Muscle layer of colon (tissue), 2 donors: ENCODE measurements at regions not wholly inside any gene's neighbourhood (a gene's known extent, or its start where the extent isn't known, plus 50 kb on each side); places are given as distances from the start of the nearest gene placed in this dataset.
"Not testable (repeated sequence)": the region's sequence is repeated elsewhere in the genome, so short reads cannot be mapped to it uniquely, and the experiment has no call there.

Experiments used
- H3K27ac ChIP-seq: one replicate; pipeline ENCODE4 v1.7.0; 2013; ENCODE audit warnings: low read depth, mild to moderate bottlenecking, low read length, moderate library complexity
- H3K27me3 ChIP-seq, 2 donors: one replicate each; pipeline ENCODE4 v1.7.0; 2013; ENCODE audit warnings: low read length in 2 of 2, mild to moderate bottlenecking in 2 of 2; ENCODE audit not compliant: insufficient read depth in 2 of 2, control insufficient read depth in 1 of 2
- H3K36me3 ChIP-seq: one replicate; pipeline ENCODE4 v1.7.0; 2013; ENCODE audit warnings: mild to moderate bottlenecking, low read length; ENCODE audit not compliant: insufficient read depth
- H3K4me1 ChIP-seq: one replicate; pipeline ENCODE4 v1.7.0; 2013; ENCODE audit warnings: mild to moderate bottlenecking, low read length; ENCODE audit not compliant: insufficient read depth
- H3K4me3 ChIP-seq, 2 donors: one replicate each; pipeline ENCODE4 v1.7.0; 2013; ENCODE audit warnings: low read length in 2 of 2, low read depth in 1 of 2, mild to moderate bottlenecking in 1 of 2, moderate library complexity in 1 of 2
- H3K9ac ChIP-seq: one replicate; pipeline ENCODE4 v1.7.0; 2013; ENCODE audit warnings: low read length
- H3K9me3 ChIP-seq: one replicate; pipeline ENCODE4 v1.7.0; 2013; ENCODE audit warnings: mild to moderate bottlenecking, low read length
- donor health status: abdominal sarcoma.
- donor health status: Adenocarcinoma of cecum.

DNA sequence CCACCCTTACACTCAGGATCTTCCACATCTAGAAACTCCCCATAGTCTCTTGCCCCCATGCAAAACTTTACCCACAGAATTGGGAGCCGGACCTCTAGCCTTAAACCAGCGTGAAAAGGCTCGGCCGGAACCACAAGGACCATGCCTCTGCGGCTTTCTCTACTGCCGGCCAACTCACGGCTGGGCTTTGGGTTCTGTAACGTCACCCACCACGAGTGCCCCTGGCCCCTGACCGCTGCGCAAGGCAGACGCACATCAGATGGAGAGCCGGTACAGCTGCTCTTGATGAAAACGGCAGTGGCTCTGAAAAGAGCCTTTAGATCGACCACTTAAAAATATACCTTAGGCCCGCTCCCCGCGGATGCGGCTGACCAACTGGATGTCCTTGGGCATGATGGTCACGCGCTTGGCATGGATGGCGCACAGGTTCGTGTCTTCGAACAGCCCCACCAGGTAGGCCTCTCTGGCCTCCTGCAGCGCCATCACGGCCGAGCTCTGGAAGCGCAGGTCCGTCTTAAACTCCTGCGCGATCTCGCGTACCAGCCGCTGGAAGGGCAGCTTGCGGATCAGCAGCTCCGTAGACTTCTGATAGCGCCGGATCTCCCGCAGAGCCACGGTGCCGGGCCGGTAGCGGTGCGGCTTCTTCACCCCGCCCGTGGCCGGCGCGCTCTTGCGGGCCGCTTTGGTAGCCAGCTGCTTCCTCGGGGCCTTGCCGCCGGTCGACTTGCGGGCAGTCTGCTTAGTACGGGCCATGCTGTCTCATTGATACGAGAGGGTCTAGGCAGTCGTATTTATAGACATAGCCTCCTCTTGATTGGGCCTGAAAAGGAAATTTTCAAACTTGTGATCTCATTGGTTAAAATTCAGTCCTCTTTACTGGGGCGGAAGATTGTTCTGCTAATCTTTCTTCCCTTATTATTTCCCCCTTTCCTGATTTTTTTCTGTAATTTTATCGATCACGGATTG lies 66.3 kb downstream of the FAM72C start:
- not testable (repeated sequence) for H3K4me1 ChIP-seq, H3K9ac ChIP-seq, H3K9me3 ChIP-seq, H3K36me3 ChIP-seq, H3K4me3 ChIP-seq, H3K27me3 ChIP-seq
- H3K27ac ChIP-seq: peak overlapping the region; percentile 13

GRCh38 chr1:143904622-143904979 lies 67.2 kb downstream of the FAM72C start:
- H3K4me1 ChIP-seq, H3K9me3 ChIP-seq, H3K9ac ChIP-seq, H3K27ac ChIP-seq, H3K36me3 ChIP-seq, H3K27me3 ChIP-seq: not testable (repeated sequence)
- peak overlapping the region in 1 of 2 donors; percentile 23 for H3K4me3 ChIP-seq

DNA sequence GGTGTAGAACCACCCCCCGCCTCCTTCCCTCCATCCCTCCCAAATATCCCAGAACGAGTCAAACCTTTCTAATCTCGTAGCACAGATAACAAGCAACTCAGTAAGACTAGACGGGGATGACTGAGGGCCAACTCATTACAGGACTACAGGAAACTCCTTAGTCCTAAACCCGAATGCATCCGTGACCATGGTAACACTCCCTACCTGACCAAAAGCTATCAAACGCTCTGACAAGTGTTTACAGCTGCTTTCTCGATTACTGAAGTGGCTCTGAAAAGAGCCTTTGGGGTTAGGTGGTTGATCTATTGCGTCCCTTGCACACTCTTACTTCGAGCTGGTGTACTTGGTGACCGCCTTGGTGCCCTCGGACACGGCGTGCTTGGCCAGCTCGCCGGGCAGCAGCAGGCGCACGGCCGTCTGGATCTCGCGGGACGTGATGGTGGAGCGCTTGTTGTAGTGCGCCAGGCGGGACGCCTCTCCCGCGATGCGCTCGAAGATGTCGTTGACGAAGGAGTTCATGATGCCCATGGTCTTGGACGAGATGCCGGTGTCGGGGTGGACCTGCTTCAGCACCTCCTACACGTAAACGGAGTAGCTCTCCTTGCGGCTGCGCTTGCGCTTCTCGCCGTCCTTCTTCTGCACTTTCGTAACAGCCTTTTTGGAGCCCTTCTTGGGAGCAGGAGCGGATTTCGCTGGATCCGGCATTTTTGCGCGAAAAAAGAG lies 67.7 kb downstream of the FAM72C start:
- H3K4me3 ChIP-seq: peak overlapping the region in 1 of 2 donors; percentile 23
- H3K27me3 ChIP-seq, H3K9me3 ChIP-seq, H3K27ac ChIP-seq, H3K36me3 ChIP-seq, H3K9ac ChIP-seq, H3K4me1 ChIP-seq: not testable (repeated sequence)

- H3K27ac ChIP-seq, H3K27me3 ChIP-seq, H3K9me3 ChIP-seq, H3K4me3 ChIP-seq, H3K36me3 ChIP-seq, H3K4me1 ChIP-seq, H3K9ac ChIP-seq: not testable (repeated sequence)
Observed at GRCh38 chr1:143896377-143896776, 75.4 kb downstream of the FAM72C start.

DNA sequence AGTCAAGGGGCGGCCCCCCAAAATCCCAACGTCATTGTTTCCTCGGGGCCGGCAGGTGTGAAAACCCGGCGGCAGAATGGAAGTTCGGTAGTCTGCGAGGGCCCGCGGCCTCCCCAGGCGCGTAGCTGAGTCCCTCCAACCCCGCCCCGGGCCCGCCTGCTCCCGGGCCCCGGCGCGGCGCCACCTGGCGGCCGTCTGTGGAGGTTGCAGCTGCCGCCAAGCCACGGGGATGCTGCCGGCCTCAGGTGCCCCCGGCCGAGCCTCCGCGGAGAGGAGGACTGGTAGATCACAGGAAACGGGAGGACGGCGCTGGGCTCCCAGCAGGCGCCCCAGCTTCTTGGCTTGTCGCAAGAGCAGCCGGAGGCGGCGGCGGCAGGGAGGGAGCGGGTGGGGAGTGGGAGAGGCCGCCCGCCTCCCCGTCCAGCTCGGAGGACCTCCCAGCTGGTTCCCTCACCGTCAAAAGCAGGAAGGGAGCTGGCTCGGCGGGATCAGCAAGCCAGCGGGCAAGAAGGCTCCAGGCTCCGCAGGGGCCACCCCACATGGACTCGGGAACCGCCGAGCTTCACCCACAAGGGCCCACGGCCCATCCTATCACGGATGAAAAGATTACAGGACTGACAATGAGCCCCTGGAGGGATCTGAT lies 86.7 kb downstream of the FAM72C start:
- not testable (repeated sequence) for H3K36me3 ChIP-seq, H3K27ac ChIP-seq, H3K4me3 ChIP-seq, H3K27me3 ChIP-seq, H3K9ac ChIP-seq, H3K4me1 ChIP-seq, H3K9me3 ChIP-seq

DNA sequence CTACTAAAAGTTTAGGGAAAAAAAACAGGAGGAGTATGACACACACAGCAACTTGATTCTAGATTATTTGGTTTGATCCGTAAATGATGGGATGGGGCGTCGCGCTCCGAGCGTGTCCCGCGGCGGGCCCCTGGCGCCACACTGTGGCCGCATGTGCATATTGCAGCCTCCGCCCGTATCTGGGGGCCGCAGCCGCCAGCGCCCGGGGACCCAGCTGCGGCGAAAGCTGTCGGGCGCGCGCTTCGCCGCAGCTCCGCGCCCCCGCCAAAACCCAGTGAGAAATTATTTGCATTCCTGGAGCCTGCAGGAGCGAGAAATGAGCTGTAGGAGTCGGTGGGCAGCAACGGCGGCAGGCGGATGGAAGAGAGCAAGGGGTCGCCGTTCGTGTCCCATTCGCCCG lies 87.3 kb downstream of the FAM72C start:
- H3K27me3 ChIP-seq, H3K36me3 ChIP-seq, H3K9ac ChIP-seq, H3K4me3 ChIP-seq, H3K4me1 ChIP-seq, H3K27ac ChIP-seq, H3K9me3 ChIP-seq: not testable (repeated sequence)

DNA sequence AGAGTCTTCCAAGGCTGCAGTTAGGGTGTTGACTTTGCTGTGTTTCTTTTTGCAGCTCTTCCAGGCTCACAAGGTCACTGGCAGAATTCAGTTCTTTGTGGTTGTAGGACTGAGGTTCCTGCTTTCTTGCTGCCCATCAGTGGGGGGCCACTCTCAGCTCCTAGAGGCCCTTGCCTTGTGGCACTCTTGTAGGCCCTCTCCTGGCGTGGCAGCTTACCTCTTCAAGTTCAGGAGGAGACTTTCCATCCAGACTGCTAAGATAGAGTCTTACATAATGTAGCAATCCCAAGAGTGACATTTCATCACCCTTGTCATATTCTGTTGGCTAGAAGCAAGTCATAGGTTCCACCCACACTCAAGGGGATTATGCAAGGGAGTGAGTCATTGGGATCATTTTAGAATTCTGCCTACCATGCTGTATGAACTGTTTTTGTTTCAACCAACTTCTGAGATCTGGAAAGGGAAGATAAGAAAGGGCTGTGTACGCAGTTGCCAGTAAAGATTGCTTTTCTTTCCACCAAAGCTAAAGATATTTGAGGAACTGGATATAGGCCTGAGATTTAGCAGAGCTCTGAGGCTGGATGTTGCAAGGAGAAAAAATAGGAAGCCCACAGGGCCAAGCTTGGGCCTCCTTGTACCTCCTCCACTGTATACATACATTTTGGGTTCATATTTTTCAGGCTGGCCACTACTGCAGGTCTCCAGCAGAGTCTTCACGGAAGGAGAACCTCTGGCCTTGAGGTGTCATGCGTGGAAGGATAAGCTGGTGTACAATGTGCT lies 91.8 kb downstream of the FAM72C start:
- H3K4me3 ChIP-seq, H3K27me3 ChIP-seq, H3K36me3 ChIP-seq, H3K27ac ChIP-seq, H3K9ac ChIP-seq, H3K4me1 ChIP-seq, H3K9me3 ChIP-seq: not testable (repeated sequence)

DNA sequence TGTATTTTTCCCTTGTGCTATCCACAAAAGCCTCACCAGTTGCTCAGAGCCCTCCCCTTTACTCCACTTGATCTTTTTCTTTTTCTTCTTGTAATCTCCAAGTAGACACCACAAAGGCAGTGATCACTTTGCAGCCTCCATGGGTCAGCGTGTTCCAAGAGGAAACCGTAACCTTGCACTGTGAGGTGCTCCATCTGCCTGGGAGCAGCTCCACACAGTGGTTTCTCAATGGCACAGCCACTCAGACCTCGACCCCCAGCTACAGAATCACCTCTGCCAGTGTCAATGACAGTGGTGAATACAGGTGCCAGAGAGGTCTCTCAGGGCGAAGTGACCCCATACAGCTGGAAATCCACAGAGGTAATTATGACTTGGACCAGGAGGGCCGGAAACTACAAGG lies 95.8 kb downstream of the FAM72C start:
- not testable (repeated sequence) for H3K27me3 ChIP-seq, H3K27ac ChIP-seq, H3K9ac ChIP-seq

DNA sequence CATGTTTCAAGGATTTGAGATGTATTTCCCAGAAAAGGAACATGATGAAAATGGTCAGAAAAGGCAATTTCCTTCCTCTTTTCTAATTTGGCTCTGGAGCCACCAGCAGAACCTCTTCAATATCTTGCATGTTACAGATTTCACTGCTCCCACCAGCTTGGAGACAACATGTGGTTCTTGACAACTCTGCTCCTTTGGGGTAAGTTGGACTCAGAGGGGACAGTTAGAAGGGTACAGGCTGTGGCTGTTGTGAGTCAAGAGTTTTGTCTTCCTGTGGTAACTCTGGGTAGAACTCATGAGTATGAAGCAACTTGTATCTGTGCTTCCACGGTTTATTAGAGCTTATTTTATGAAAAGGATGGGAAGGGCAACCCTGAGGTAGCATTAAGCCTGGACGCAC lies 97.2 kb downstream of the FAM72C start:
- H3K27ac ChIP-seq, H3K4me3 ChIP-seq, H3K9me3 ChIP-seq, H3K36me3 ChIP-seq, H3K27me3 ChIP-seq, H3K4me1 ChIP-seq, H3K9ac ChIP-seq: not testable (repeated sequence)

More for the DNA sequence above, 95.8 kb downstream of the FAM72C start:
- not testable (repeated sequence) for H3K9me3 ChIP-seq, H3K4me1 ChIP-seq, H3K36me3 ChIP-seq, H3K4me3 ChIP-seq

GRCh38 chr1:143873650-143874049 lies 98.1 kb downstream of the FAM72C start:
- not testable (repeated sequence) for H3K36me3 ChIP-seq, H3K4me3 ChIP-seq, H3K9me3 ChIP-seq, H3K27me3 ChIP-seq, H3K27ac ChIP-seq, H3K9ac ChIP-seq, H3K4me1 ChIP-seq

- not testable (repeated sequence) for H3K36me3 ChIP-seq, H3K9ac ChIP-seq, H3K27ac ChIP-seq, H3K27me3 ChIP-seq, H3K4me3 ChIP-seq, H3K9me3 ChIP-seq, H3K4me1 ChIP-seq
Observed at GRCh38 chr1:143870388-143870787, 101.4 kb downstream of the FAM72C start.
